ENCODE measurements at regions not wholly inside any gene's neighbourhood (a gene's known extent, or its start where the extent isn't known, plus 50 kb on each side); places are given as distances from the start of the nearest gene placed in this dataset.

- DNase-seq (ENCODE audit: low read depth, low spot score) = no peak
Measured at GRCh38 chr11:116642902-116643301, 129.9 kb downstream of the BUD13 start.

GRCh38 chr11:116642481-116642880 lies 130.3 kb downstream of the BUD13 start:
- no peak for DNase-seq (ENCODE audit: low read depth, low spot score)

- DNase-seq (ENCODE audit: low read depth, low spot score) = peak; percentile 83
Measured at GRCh38 chr11:116641561-116642045, 131.2 kb downstream of the BUD13 start.

- DNase-seq (ENCODE audit: low read depth, low spot score) = no peak
Measured at GRCh38 chr11:116640641-116641402, 132.0 kb downstream of the BUD13 start.

GRCh38 chr11:116638463-116638862 lies 134.3 kb downstream of the BUD13 start:
- no peak for DNase-seq (ENCODE audit: low read depth, low spot score)

GRCh38 chr11:116637766-116638165 lies 135.0 kb downstream of the BUD13 start:
- peak; percentile 18 for DNase-seq (ENCODE audit: low read depth, low spot score)

- DNase-seq (ENCODE audit: low read depth, low spot score) = no peak
Measured at GRCh38 chr11:116636341-116636929, 136.4 kb downstream of the BUD13 start.

- DNase-seq (ENCODE audit: low read depth, low spot score) = no peak
Measured at GRCh38 chr11:116631201-116631600, 141.6 kb downstream of the BUD13 start.

GRCh38 chr11:116618461-116618860 lies 154.3 kb downstream of the BUD13 start:
- no peak for DNase-seq (ENCODE audit: low read depth, low spot score)

GRCh38 chr11:116615211-116615865 lies 157.4 kb downstream of the BUD13 start:
- no peak for DNase-seq (ENCODE audit: low read depth, low spot score)

GRCh38 chr11:116614306-116615210 lies 158.2 kb downstream of the BUD13 start:
- DNase-seq (ENCODE audit: low read depth, low spot score) = no peak

- no peak for DNase-seq (ENCODE audit: low read depth, low spot score)
Measured at GRCh38 chr11:116613206-116613875, 159.4 kb downstream of the BUD13 start.

- no peak for DNase-seq (ENCODE audit: low read depth, low spot score)
Measured at GRCh38 chr11:116611998-116612620, 160.7 kb downstream of the BUD13 start.

- DNase-seq (ENCODE audit: low read depth, low spot score) = no peak
Measured at GRCh38 chr11:116610190-116610589, 162.6 kb downstream of the BUD13 start.

- no peak for DNase-seq (ENCODE audit: low read depth, low spot score)
Measured at GRCh38 chr11:116607027-116607426, 165.8 kb downstream of the BUD13 start.

GRCh38 chr11:116605543-116606459 lies 167.0 kb downstream of the BUD13 start:
- peak; percentile 83 for DNase-seq (ENCODE audit: low read depth, low spot score)

- DNase-seq (ENCODE audit: low read depth, low spot score) = no peak
Measured at GRCh38 chr11:116603728-116604323, 169.0 kb downstream of the BUD13 start.

GRCh38 chr11:116602637-116602942 lies 170.2 kb downstream of the BUD13 start:
- no peak for DNase-seq (ENCODE audit: low read depth, low spot score)
